Pancreas (tissue), 10 donors: ENCODE measurements at regions not wholly inside any gene's neighbourhood (a gene's known extent, or its start where the extent isn't known, plus 50 kb on each side); places are given as distances from the start of the nearest gene placed in this dataset.

Source experiments
- ATAC-seq, 4 donors: fragments of 200-7000 bp; cut with Tn5 transposase; one replicate each; pipeline versions ENCODE4 v1.8.0 to v1.9.1; 2020; ENCODE audit warnings: mild to moderate bottlenecking in 4 of 4, moderate library complexity in 4 of 4
- DNase-seq, 6 donors: peaks; one replicate each; pipeline ENCODE4 v3.0.0-alpha.2; 2020
- FAIRE-seq: peaks from 2 replicates; lab custom pipeline; 2012; peaks lifted over from hg19 to GRCh38; lab: Jason Lieb, UNC
- H3K27ac ChIP-seq, 4 donors: fragments of 200-600 bp; sonication (generic); 1 replicate in 3 of 4; 2 replicates in 1 of 4; pipeline versions ENCODE4 v1.5.0 to v1.8.0; 2020
- H3K27me3 ChIP-seq, 4 donors: fragments of 200-600 bp; one replicate each; pipeline ENCODE4 v1.8.0; 2021
- H3K36me3 ChIP-seq, 3 donors: fragments of 200-600 bp; sonication (generic) in 1 of 3; one replicate each; pipeline versions ENCODE4 v1.5.0 to v1.8.0; 2020 to 2021
- H3K4me1 ChIP-seq, 3 donors: fragments of 200-600 bp; one replicate each; pipeline ENCODE4 v1.8.0; 2021
- H3K4me3 ChIP-seq, 4 donors: fragments of 200-600 bp; sonication (generic) in 2 of 4; one replicate each; pipeline versions ENCODE4 v1.5.0 to v1.8.0; 2020 to 2021
- H3K9me3 ChIP-seq, 4 donors: fragments of 200-600 bp; one replicate each; pipeline ENCODE4 v1.8.0; 2021
- WGBS, 2 donors: extraction: QIAGEN DNeasy Blood & Tissue Kit; methylation state at CpG; one replicate each; pipeline ENCODE4 v1.1.7; 2013; 5-methylcytosine and 5-hydroxymethylcytosine counted together
- intact Hi-C, 3 donors: fragments of 100-400 bp; cut with DNase I; formaldehyde crosslinking; loops; one replicate each; pipeline versions ENCODE4 v1.11.1 to v1.14.2; 2022
- TF ChIP-seq, protein P1 (sequence below), 4 donors: fragments of 200-600 bp; sonication (generic) in 3 of 4; IDR thresholded peaks; one replicate each; pipeline versions ENCODE4 v1.5.0 to v1.8.0; 2021; ENCODE audit warnings: antibody characterized with exemption in 4 of 4
- donor health status: healthy with polysubstance abuse.
- donor health status: DM: no; HTN: no; CAD: no; lungs with moderate emphysema.
- donor health status: DM: no; HTN: no; CAD: no.
- donor health status: control.
- donor health status: control.
- donor health status: Bipolar disorder and iron deficiency.
- donor health status: DM: yes; HTN: yes; CAD: no.
- donor health status: DM: no; HTN: no; CAD: no.
- donor health status: DM: no; HTN: no; CAD: no.
- donor health status: DM: yes; HTN: yes; CAD: no.

- ATAC-seq (no peak), DNase-seq (no peak), FAIRE-seq (no peak)
- H3K27me3 ChIP-seq: no peaks in the 10 kb centered on the region
- 30 to 39% methylated on average over 1 of the region's 1 CpG for WGBS, 2 donors
- intact Hi-C loops: no loop called here
- no peaks in the 10 kb centered on the region for H3K9me3 ChIP-seq
- no peaks in the 10 kb centered on the region for H3K4me1 ChIP-seq
- no peaks in the 10 kb centered on the region for H3K36me3 ChIP-seq
- no peak overlapping the region for H3K27ac ChIP-seq
- no peak overlapping the region for H3K4me3 ChIP-seq
- TF ChIP-seq, protein P1, sequence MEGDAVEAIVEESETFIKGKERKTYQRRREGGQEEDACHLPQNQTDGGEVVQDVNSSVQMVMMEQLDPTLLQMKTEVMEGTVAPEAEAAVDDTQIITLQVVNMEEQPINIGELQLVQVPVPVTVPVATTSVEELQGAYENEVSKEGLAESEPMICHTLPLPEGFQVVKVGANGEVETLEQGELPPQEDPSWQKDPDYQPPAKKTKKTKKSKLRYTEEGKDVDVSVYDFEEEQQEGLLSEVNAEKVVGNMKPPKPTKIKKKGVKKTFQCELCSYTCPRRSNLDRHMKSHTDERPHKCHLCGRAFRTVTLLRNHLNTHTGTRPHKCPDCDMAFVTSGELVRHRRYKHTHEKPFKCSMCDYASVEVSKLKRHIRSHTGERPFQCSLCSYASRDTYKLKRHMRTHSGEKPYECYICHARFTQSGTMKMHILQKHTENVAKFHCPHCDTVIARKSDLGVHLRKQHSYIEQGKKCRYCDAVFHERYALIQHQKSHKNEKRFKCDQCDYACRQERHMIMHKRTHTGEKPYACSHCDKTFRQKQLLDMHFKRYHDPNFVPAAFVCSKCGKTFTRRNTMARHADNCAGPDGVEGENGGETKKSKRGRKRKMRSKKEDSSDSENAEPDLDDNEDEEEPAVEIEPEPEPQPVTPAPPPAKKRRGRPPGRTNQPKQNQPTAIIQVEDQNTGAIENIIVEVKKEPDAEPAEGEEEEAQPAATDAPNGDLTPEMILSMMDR (IDR thresholded peaks at IDR 0.05): no peak
These were observed 140.6 kb upstream of the SLITRK3 start for GRCh38 chr3:165336786-165337185.
